GM21576 (cell line): ENCODE measurements at regions not wholly inside any gene's neighbourhood (a gene's known extent, or its start where the extent isn't known, plus 50 kb on each side); places are given as distances from the start of the nearest gene placed in this dataset.

Experiments used
- ATAC-seq: cut with Tn5 transposase; IDR thresholded peaks from one replicate; pipeline ENCODE4 v1.9.1; 2021; ENCODE audit warnings: mild to moderate bottlenecking, moderate library complexity; ENCODE audit not compliant: unreplicated experiment

DNA sequence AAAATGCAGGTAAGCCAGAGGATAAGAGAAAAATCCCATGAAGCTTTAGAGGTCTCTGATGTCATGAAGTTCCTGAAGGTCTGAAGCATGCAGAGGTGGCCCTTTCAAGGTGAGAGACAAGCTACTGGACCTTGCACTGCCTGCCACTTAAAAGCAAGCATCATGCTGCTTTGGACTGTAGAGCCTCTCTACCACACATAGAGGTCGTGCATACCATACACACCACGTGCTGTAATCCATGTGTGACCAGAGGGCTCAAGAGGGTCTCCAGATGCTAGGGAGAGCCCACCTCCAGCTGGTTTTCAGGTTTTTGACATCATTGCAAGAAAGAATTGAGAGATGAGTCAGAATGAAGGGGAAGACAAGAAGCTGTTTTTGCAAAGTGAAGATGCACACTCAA is 436.4 kb downstream of the TCERG1L start:
- no peak for ATAC-seq

GRCh38 chr10:130875897-130876472 is 435.5 kb downstream of the TCERG1L start:
- ATAC-seq, result no peak

DNA sequence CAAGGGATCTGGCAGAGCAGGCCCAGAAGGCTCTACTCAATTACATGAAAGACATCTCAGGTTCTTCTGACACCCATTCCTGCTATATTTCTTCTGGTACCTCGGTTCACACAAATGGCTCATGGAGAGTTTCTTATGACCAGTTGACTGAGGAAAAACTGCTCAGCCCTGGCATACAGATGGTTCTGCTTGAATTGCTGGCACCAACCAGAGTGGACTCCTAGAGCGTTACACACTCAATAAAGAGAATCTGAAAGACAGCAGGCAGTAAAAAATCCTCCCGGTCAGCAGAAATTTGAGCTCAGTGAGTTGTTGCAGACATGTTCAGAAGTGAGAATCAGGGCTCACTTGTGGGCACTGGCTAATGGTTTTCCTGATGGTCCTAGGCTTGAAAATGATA is 434.4 kb downstream of the TCERG1L start:
- no peak for ATAC-seq

- no peak for ATAC-seq
Observed at GRCh38 chr10:130878131-130878530, 433.4 kb downstream of the TCERG1L start.

- ATAC-seq, result no peak
Observed at GRCh38 chr10:130882906-130883305, 428.6 kb downstream of the TCERG1L start.

GRCh38 chr10:130884456-130884855 is 427.1 kb downstream of the TCERG1L start:
- no peak for ATAC-seq

GRCh38 chr10:130885021-130885655 is 426.4 kb downstream of the TCERG1L start:
- no peak for ATAC-seq

DNA sequence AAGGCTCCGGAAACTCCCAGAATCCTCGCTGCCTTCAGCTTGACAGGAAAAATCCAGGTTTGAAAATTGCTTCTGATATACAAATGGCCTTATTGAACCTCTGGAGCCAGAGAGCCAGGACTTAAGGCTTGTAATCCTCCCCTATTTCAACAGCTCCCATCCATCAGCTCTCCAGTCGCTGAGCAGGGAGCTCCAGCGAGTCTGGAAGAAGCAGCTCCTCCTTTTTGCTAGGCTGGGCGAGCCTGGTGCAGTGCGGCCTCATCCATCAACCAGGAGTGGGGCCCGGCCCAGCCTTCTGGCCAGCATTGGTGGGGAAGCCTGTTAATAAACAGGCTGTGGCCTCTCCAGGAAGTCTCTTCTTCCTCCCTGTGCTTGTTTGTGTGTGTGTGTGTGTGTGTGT is 424.4 kb downstream of the TCERG1L start:
- no peak for ATAC-seq

DNA sequence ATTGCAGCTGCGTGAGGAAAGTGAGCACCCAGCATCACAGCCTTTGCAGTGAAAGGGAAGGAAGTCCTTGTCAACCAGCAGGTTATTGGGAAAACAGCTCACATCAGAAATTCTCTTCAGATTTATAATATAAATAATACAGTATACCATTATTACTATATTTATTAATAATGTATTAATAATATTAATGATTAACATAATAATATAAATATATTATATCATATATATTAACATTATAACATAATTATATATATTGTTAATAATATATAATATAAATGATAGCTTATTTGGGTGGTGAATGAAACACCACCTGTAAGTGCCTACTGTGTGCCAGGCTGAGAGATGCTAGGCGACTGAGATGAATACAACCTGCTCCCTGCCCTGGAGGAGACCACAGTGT is 423.0 kb downstream of the TCERG1L start:
- ATAC-seq, result no peak

GRCh38 chr10:130889240-130889639 is 422.3 kb downstream of the TCERG1L start:
- no peak for ATAC-seq

DNA sequence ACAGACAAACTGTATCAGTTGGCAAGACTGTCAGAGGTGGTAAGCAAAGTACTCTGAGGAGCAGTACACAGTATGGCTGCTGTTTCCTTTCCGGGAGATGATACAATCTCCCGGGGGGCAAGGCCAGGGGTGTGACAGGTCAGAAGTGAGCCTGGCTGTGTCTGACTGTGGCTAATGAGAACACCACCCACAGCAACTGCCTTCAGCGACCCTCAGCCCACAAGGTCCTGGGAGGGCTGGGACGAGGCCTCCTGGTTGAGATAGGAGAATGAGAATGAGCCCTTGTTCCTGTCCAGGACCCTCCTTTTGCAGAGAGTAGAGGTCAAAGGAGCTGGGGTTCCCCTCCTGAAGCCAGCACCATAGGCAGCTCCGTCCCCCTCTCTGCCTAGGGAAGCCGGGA is 421.7 kb downstream of the TCERG1L start:
- no peak for ATAC-seq

DNA sequence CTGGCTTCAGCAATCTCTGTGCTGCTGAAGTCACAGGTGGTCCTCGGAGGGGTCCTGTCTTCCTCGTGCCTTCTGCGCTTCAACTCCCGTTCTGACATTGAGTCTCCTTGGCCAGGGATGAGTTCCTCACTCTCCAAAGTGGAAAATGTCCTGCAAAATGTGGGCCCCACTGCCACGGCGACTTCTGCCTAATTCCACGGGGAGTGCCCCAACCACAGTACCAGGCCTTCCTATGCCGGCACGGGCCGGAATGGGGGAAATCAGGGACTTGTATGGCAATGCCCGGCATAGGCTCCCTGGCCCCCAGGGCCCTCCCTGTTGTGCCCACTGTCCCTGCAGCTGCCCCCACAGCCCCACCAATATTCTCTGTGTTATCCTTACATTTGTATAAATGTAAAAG is 420.5 kb downstream of the TCERG1L start:
- ATAC-seq, result no peak

DNA sequence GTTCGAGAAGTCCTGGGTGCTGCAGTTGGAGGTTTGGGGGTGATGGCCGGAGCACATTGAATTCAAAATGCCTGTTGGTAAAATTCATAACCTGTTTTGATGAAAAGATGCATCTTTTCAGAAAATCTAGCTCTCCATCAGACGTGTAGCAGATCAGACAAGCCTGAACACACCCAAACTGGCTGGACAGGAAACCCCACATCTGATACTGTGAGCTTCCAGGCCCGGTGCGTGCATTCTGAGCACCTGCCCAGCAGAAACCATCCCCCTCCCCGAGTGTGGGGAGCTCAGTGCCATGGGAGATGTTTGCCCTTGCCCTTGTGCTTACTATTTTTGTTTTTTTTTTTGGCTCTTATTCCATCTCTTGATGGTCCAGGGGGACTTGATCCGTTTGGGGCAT is 417.1 kb downstream of the TCERG1L start:
- no peak for ATAC-seq

- no peak for ATAC-seq
Observed at GRCh38 chr10:130895161-130895560, 416.4 kb downstream of the TCERG1L start.

- no peak for ATAC-seq
Observed at GRCh38 chr10:130897815-130898214, 413.7 kb downstream of the TCERG1L start.

DNA sequence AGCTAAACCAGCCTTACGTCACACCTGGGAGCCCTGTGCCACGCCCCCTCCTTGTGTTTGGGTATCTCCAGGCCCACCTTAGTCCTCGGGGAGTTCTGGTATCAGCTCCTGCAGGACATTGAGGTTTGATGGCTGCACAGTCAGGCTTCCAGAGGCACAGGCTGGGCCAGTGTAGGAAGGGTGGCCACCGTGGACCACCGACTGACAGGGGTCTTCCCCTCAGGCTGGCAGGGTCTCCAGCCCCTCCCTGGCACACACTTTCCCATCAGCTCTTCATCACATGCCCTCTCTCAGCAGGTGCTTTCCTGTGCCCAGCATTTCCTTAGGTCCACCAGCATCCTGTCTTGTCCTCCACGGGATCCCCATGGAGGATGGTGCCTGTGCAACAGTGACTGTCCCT is 413.1 kb downstream of the TCERG1L start:
- ATAC-seq, result no peak

GRCh38 chr10:130899856-130900255 is 411.7 kb downstream of the TCERG1L start:
- no peak for ATAC-seq

- ATAC-seq, result no peak
Observed at GRCh38 chr10:130900441-130901160, 410.9 kb downstream of the TCERG1L start.

GRCh38 chr10:130901311-130902165 is 410.0 kb downstream of the TCERG1L start:
- ATAC-seq, result no peak

GRCh38 chr10:130902471-130902870 is 409.1 kb downstream of the TCERG1L start:
- no peak for ATAC-seq

DNA sequence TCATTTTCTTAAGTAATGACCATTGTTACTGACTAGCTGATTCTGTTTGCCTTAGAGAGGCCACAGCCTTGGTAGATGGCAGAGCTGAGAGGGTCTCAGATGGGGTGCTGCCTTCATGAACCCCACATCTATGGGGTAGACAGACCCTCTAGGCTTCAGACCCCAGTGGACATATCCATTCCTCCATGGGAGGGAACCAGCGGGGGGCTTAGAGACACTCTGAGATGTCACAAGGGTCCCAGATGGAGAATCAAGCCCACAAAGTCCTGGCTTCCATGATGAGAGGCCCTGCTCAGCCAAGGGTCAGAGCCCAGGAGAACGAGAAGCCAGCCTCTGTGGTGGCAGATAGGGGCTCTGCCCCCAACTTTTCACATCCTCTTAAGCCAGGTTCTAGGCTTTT is 408.6 kb downstream of the TCERG1L start:
- ATAC-seq, result no peak
